GM12892 (cell line): ENCODE measurements at regions not wholly inside any gene's neighbourhood (a gene's known extent, or its start where the extent isn't known, plus 50 kb on each side); places are given as distances from the start of the nearest gene placed in this dataset.

Source experiments
- DNase-seq: peaks from one replicate; pipeline ENCODE4 v3.0.0; 2011; ENCODE audit not compliant: insufficient read length
- FAIRE-seq: peaks from 2 replicates; lab custom pipeline; 2011; peaks lifted over from hg19 to GRCh38; lab: Jason Lieb, UNC
- POLR2A ChIP-seq: IDR thresholded peaks from 2 replicates; pipeline ENCODE4 v1.6.1; 2011; ENCODE audit warnings: low read depth, low read length, control low read depth
- POLR2AphosphoS5 ChIP-seq: IDR thresholded peaks from 2 replicates; pipeline ENCODE4 v1.6.1; 2011; ENCODE audit warnings: low read depth, low read length, control low read depth
- TAF1 ChIP-seq: IDR thresholded peaks from 2 replicates; pipeline ENCODE4 v1.6.1; 2011; ENCODE audit warnings: low read depth, mild to moderate bottlenecking, control low read depth, low read length, borderline replicate concordance

DNA sequence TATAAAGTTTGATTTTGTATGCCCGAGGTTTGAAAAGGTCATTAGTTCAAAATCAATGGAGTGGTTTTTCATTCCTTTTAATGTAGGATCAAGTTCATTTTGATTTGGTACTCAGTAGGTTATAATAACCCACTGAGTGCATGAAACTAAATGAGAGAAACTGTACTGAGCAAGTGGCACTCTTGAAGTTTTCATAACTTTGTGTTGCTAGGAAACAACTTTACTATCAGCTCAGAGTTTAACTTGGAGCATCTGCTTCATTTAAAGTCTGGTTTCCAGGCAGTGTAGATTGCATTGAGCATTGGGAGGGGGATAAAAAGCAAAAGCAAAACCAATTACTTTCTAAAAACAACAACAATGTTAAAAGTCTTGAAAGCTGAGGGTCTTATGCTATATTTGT, 1361.6 kb upstream of the CHAC2 start:
- no peak for TF ChIP-seq TAF1
- TF ChIP-seq POLR2AphosphoS5: no peak
- TF ChIP-seq POLR2A: no peak
- DNase-seq (no peak), FAIRE-seq (no peak)

DNA sequence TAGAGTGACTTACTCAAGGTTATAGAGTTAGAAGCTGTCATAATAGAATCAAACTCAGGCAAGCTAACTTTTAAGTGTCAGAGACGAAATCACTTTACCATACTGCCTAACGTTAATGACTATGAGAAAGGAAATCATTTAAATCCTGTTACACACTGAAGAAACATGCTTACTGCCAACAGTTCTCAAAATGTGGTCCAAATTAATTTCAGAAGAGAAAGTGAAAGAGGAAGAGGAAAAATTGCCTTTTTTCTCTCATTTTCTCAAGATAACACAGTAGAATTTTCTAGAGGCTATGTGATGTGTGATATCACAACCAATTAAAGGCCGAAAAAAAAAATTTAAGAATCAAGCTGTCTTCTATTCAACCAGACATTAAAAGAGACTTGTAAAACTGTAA, 1362.7 kb upstream of the CHAC2 start:
- no peak for TF ChIP-seq POLR2A
- no peak for TF ChIP-seq POLR2AphosphoS5
- no peak for TF ChIP-seq TAF1
- no peak for DNase-seq
- no peak for FAIRE-seq

GRCh38 chr2:52404046-52404445, 1363.6 kb upstream of the CHAC2 start:
- DNase-seq: no peak
- no peak for FAIRE-seq
- TF ChIP-seq TAF1 (no peak), POLR2AphosphoS5 (no peak), POLR2A (no peak)

GRCh38 chr2:52402128-52402527, 1365.5 kb upstream of the CHAC2 start:
- no peak for DNase-seq
- no peak for FAIRE-seq
- TF ChIP-seq POLR2A (no peak), TAF1 (no peak), POLR2AphosphoS5 (no peak)

- FAIRE-seq (no peak), DNase-seq (no peak)
- TF ChIP-seq POLR2A (no peak), POLR2AphosphoS5 (no peak), TAF1 (no peak)
Observed at GRCh38 chr2:52396836-52397235, 1364.9 kb upstream of the NRXN1 start.

DNA sequence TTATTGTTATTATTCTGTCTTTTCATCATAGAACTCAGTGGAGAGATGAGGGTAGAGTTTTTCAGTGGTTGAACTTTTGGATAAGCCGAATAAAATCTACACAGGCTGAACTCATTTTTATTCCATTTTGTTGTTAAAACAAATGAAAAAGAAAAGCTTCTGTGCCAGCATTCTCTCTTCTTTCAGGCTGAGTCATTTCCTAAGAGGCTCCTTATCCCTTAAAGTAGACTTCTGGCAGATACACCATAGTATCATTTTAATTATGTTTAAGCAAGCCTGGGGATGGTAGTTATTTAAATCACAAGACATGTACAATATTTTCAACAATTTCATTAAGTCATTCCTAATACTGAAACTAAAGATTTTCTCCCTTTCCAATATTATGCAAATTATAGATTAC, 1364.0 kb upstream of the NRXN1 start:
- FAIRE-seq: no peak
- TF ChIP-seq POLR2A (no peak), TAF1 (no peak), POLR2AphosphoS5 (no peak)
- DNase-seq: no peak

GRCh38 chr2:52391621-52392020, 1359.7 kb upstream of the NRXN1 start:
- DNase-seq (no peak), FAIRE-seq (no peak)
- TF ChIP-seq POLR2AphosphoS5 (no peak), POLR2A (no peak), TAF1 (no peak)

GRCh38 chr2:52390651-52391050, 1358.7 kb upstream of the NRXN1 start:
- TF ChIP-seq POLR2AphosphoS5: no peak
- TF ChIP-seq POLR2A: no peak
- no peak for TF ChIP-seq TAF1
- DNase-seq (no peak), FAIRE-seq (no peak)

GRCh38 chr2:52387937-52388590, 1356.1 kb upstream of the NRXN1 start:
- no peak for TF ChIP-seq POLR2A
- no peak for TF ChIP-seq POLR2AphosphoS5
- no peak for TF ChIP-seq TAF1
- FAIRE-seq (no peak), DNase-seq (no peak)

DNA sequence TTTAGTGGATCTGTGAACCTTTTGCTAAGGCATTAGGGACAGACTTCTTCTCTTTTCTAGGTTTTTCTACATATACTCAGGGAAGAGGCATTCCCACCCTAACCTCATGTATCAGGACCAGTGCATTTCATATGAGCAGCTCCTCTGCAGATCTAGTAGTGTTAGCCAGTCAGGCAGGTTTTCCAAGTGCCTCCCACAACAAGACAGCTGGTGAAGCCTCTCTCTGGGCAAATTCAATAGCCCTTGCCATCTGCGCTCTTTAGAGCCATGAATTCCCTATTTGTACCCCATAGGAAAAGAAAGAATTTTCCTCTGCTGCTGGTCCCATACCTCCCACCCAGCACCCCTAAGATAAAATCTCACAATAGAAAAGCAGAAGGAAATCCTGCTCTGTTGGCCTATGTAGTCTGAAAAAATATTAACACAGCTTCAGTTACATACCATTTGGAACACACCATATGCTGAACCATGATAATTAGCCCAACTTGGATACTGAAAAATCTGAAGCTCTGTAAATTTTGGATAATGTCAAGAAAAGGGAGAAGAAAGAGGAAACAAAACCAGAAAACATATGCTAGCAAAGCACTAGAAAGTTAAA, 1354.6 kb upstream of the NRXN1 start:
- DNase-seq (no peak), FAIRE-seq (no peak)
- TF ChIP-seq TAF1: no peak
- TF ChIP-seq POLR2A: no peak

GRCh38 chr2:52383541-52383940, 1351.6 kb upstream of the NRXN1 start:
- TF ChIP-seq POLR2AphosphoS5: no peak
- no peak for TF ChIP-seq TAF1
- no peak for TF ChIP-seq POLR2A
- no peak for FAIRE-seq
- no peak for DNase-seq

- TF ChIP-seq POLR2A: no peak
- TF ChIP-seq POLR2AphosphoS5: no peak
- TF ChIP-seq TAF1: no peak
- DNase-seq (no peak), FAIRE-seq (no peak)
Observed at GRCh38 chr2:52369178-52369577, 1337.2 kb upstream of the NRXN1 start.
